ENCODE measurements at regions not wholly inside any gene's neighbourhood (a gene's known extent, or its start where the extent isn't known, plus 50 kb on each side); places are given as distances from the start of the nearest gene placed in this dataset.

DNA sequence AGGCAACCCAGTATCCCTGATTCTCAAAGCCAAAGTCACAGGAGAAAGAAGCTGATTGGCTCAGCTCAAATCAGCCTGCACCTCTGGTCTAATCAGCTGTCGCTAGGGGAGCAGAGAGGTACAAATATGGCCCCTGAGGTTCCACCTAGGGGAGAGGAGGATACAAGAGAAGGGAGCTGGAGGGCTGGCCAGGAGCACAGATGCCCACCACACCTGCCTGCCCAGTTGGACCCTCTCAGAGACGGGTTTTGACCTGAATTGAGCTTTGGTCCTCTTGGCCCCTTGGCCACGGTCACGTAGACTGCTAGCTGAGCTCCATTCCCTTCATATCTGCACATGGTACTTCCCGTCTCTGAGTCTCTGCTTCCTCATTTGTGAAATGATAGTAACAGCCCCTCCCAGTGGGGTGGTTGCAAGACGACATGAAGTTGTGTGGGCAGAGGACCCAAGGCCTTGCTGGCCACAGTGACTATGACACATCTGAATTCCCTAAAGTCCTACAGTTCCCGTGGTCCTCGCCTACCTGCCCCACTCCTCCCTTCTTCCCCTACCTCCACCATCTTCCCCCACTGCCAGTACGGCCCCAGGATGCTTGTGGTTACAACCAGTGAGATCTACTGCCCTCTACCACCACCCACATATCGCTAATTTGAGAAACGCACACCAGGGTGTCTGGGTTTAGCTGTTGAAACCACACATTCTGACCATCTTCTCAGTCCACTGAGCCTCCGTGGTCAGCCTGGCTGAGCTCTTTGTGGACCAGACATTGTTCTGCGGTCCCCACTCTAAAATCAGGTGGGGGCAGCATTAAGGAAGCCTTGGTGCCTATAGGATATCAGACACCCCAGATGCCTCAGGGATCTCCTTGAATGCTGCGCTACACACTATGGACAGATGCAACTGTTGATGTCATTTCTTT is 60.3 kb upstream of the NEK6 start:
- Histone ChIP-seq H3K4me1 (ENCODE audit: insufficient read depth, low read length, poor library complexity, severe bottlenecking) (peaks cover 54% of the 10 kb centered on the region), H3K27ac (ENCODE audit: low read depth, low read length, poor library complexity, severe bottlenecking) (peak overlapping the region; percentile 34), H3K9me3 (ENCODE audit: low read length) (peaks cover 20% of the 10 kb centered on the region; the same call in 1 of the 2 replicates), H3K79me2 (ENCODE audit: insufficient read depth, low read depth, low read length) (no peaks in the 10 kb centered on the region), H4K20me1 (ENCODE audit: insufficient read depth, low read length) (no peaks in the 10 kb centered on the region), H3K4me2 (ENCODE audit: low read length) (peak overlapping the region; percentile 53), H3K9me2 (ENCODE audit: insufficient read depth, low read length) (no peaks in the 10 kb centered on the region), H2AFZ (ENCODE audit: low read length) (peak overlapping the region; percentile 68), H3K36me3 (ENCODE audit: insufficient read depth, low read length) (no peaks in the 10 kb centered on the region), H3K4me3 (ENCODE audit: low read depth, low read length, poor library complexity, severe bottlenecking) (peak overlapping the region; percentile 9)
- no peak for TF ChIP-seq EZH2phosphoT487 (IDR thresholded peaks at IDR 0.05; ENCODE audit: borderline replicate concordance, low read depth, low read length)
- TF ChIP-seq, protein P1, sequence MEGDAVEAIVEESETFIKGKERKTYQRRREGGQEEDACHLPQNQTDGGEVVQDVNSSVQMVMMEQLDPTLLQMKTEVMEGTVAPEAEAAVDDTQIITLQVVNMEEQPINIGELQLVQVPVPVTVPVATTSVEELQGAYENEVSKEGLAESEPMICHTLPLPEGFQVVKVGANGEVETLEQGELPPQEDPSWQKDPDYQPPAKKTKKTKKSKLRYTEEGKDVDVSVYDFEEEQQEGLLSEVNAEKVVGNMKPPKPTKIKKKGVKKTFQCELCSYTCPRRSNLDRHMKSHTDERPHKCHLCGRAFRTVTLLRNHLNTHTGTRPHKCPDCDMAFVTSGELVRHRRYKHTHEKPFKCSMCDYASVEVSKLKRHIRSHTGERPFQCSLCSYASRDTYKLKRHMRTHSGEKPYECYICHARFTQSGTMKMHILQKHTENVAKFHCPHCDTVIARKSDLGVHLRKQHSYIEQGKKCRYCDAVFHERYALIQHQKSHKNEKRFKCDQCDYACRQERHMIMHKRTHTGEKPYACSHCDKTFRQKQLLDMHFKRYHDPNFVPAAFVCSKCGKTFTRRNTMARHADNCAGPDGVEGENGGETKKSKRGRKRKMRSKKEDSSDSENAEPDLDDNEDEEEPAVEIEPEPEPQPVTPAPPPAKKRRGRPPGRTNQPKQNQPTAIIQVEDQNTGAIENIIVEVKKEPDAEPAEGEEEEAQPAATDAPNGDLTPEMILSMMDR (conservative IDR thresholded peaks at IDR 0.05; ENCODE audit: low read length), result peak; percentile 67
- ChIA-PET CTCF (ENCODE audit: unreplicated experiment) (interaction anchor here (0.6 to 1.3 kb wide), 6 partner anchors 9 to 192 kb away, joined by 3 to 5 read pairs (median 3); no protein-coding TSS in a partner anchor), POLR2A (interaction anchor here (0.7 to 1.5 kb wide), 6 partner anchors 13 to 157 kb away, joined by 3 to 8 read pairs (median 4); no protein-coding TSS in a partner anchor)
- no TSS peak for BruUV-seq (replicated peaks)
- intact Hi-C loops (cut with micrococcal nuclease; ENCODE audit: unreplicated experiment), result loop anchor here (1.0 kb wide), 1 partner anchor 71 kb away; no protein-coding TSS in a partner anchor
- peak; percentile 84 for DNase-seq (ENCODE audit: low spot score)

DNA sequence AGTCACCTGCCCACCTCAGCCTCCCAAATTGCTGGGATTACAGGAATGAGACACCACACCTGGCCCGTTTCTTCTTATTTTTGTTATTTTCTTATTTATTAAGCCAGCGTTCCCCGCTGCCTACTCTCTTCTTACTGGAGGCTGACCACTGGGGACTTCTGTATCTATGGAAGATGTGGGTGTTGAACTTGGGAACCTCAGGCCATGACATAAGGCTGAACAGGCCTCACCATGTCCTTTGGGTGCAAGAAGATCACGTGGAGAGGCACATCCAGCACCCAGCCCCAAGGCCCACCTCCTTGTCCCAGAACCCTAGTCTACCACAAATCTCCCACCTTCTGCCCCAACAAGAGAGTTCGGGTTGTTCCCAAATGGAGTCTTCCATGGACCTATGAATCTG is 59.4 kb upstream of the NEK6 start:
- intact Hi-C loops (cut with micrococcal nuclease; ENCODE audit: unreplicated experiment), result no loop called here
- H3K9me3 ChIP-seq (ENCODE audit: low read length), result peaks cover 20% of the 10 kb centered on the region; the same call in 1 of the 2 replicates
- H4K20me1 ChIP-seq (ENCODE audit: insufficient read depth, low read length), result no peaks in the 10 kb centered on the region
- TF ChIP-seq, protein P1 (conservative IDR thresholded peaks at IDR 0.05; ENCODE audit: low read length), result no peak
- no peak for TF ChIP-seq EZH2phosphoT487 (IDR thresholded peaks at IDR 0.05; ENCODE audit: borderline replicate concordance, low read depth, low read length)
- no peak overlapping the region; the same call in 1 of the 2 replicates for H2AFZ ChIP-seq (ENCODE audit: low read length)
- no peaks in the 10 kb centered on the region for H3K36me3 ChIP-seq (ENCODE audit: insufficient read depth, low read length)
- BruUV-seq (replicated peaks), result no TSS peak
- H3K4me3 ChIP-seq (ENCODE audit: low read depth, low read length, poor library complexity, severe bottlenecking), result no peak overlapping the region
- no peaks in the 10 kb centered on the region for H3K9me2 ChIP-seq (ENCODE audit: insufficient read depth, low read length)
- no peak for DNase-seq (ENCODE audit: low spot score)
- POLR2A ChIA-PET, result interaction anchor here (0.5 to 1.4 kb wide), 3 partner anchors 13 to 35 kb away, joined by 3 to 4 read pairs (median 4); no protein-coding TSS in a partner anchor
- CTCF ChIA-PET (ENCODE audit: unreplicated experiment), result interaction anchor here (0.5 kb wide), 1 partner anchor 34 kb away, joined by 5 read pairs; no protein-coding TSS in a partner anchor
- H3K79me2 ChIP-seq (ENCODE audit: insufficient read depth, low read depth, low read length), result no peaks in the 10 kb centered on the region
- H3K27ac ChIP-seq (ENCODE audit: low read depth, low read length, poor library complexity, severe bottlenecking), result no peak overlapping the region
- H3K4me1 ChIP-seq (ENCODE audit: insufficient read depth, low read length, poor library complexity, severe bottlenecking), result peaks cover 63% of the 10 kb centered on the region
- H3K4me2 ChIP-seq (ENCODE audit: low read length), result no peak overlapping the region

Measured in OCI-LY7 (cell line).